ENCODE measurements at regions not wholly inside any gene's neighbourhood (a gene's known extent, or its start where the extent isn't known, plus 50 kb on each side); places are given as distances from the start of the nearest gene placed in this dataset.

DNA sequence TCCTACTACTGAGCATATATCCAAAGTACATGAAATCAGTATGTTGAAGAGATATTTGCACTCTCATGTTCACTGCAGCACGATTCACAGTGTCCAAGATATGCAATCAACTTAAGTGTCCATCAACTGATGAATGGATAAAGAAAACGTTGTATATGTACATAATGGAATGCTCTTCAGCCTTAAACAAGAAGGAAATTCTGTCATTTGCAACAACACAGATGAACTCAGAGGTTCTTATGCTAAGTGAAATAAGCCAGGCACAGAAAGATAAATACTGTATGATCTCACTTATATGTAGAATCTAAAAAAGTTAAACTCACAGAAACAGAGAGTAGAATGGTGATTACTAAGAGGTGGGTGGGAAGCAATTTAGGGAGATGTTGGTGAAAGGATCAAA lies 149.2 kb downstream of the EVA1A start:
- DNase-seq (ENCODE audit: low read depth): no peak
- no peak for TF ChIP-seq POLR2A (IDR thresholded peaks at IDR 0.05; ENCODE audit: extremely low read depth, insufficient read length)
- no peak for TF ChIP-seq MYC (IDR thresholded peaks at IDR 0.05; ENCODE audit: low read depth, low read length)
- TF ChIP-seq, protein P1, sequence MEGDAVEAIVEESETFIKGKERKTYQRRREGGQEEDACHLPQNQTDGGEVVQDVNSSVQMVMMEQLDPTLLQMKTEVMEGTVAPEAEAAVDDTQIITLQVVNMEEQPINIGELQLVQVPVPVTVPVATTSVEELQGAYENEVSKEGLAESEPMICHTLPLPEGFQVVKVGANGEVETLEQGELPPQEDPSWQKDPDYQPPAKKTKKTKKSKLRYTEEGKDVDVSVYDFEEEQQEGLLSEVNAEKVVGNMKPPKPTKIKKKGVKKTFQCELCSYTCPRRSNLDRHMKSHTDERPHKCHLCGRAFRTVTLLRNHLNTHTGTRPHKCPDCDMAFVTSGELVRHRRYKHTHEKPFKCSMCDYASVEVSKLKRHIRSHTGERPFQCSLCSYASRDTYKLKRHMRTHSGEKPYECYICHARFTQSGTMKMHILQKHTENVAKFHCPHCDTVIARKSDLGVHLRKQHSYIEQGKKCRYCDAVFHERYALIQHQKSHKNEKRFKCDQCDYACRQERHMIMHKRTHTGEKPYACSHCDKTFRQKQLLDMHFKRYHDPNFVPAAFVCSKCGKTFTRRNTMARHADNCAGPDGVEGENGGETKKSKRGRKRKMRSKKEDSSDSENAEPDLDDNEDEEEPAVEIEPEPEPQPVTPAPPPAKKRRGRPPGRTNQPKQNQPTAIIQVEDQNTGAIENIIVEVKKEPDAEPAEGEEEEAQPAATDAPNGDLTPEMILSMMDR (IDR thresholded peaks at IDR 0.05; ENCODE audit: low read depth, low read length): no peak
- TF ChIP-seq, protein P2, sequence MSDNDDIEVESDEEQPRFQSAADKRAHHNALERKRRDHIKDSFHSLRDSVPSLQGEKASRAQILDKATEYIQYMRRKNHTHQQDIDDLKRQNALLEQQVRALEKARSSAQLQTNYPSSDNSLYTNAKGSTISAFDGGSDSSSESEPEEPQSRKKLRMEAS (IDR thresholded peaks at IDR 0.05; ENCODE audit: low read depth, low read length): no peak

DNA sequence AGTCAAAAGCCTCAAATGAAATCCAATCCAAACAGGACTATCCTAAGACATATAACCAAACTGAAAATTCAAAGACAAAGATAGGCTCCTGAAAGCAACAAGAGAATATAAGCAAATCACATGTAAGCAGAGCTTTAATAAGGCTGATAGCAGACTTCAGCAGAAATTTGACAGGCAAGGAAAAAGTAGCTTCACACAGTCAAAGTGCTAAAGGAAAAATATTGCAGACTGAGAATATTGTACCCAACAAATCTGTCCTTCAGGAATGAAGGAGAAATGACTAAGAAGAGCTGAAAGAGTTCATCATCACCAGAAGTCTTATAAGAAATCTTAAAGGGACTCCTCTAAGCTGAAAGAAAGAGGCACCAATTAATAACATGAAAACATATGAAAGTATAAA lies 150.0 kb downstream of the EVA1A start:
- H3K4me3 ChIP-seq (ENCODE audit: low read depth, low read length): no peak overlapping the region
- TF ChIP-seq, protein P1 (IDR thresholded peaks at IDR 0.05; ENCODE audit: low read depth, low read length): no peak
- TF ChIP-seq, protein P2 (IDR thresholded peaks at IDR 0.05; ENCODE audit: low read depth, low read length): no peak
- TF ChIP-seq POLR2A (IDR thresholded peaks at IDR 0.05; ENCODE audit: extremely low read depth, insufficient read length): no peak
- no peak for TF ChIP-seq MYC (IDR thresholded peaks at IDR 0.05; ENCODE audit: low read depth, low read length)
- no peak for DNase-seq (ENCODE audit: low read depth)

More for the DNA sequence above, 149.2 kb downstream of the EVA1A start:
- H3K4me3 ChIP-seq (ENCODE audit: low read depth, low read length): no peak overlapping the region

DNA sequence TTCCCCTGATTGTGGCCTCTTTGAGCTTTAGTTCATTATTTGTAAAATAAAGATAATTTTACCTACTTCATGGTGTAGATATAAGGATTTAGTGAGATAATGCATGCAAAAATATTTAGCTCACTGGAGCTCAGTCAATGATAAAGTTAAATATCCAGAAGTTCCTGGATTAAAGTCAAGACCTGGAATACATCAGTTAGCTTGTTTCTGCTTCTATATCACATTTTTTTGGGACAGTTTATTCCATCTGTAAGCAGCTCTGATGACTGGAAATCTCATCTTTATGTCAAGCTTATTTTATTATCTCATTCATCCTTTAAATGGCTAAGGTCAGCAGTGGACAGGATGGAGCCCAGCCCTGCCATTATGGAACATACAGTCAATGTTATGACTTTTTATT lies 152.0 kb downstream of the EVA1A start:
- no peak overlapping the region for H3K4me3 ChIP-seq (ENCODE audit: low read depth, low read length)
- DNase-seq (ENCODE audit: low read depth): no peak
- no peak for TF ChIP-seq POLR2A (IDR thresholded peaks at IDR 0.05; ENCODE audit: extremely low read depth, insufficient read length)
- TF ChIP-seq, protein P2 (IDR thresholded peaks at IDR 0.05; ENCODE audit: low read depth, low read length): no peak
- TF ChIP-seq MYC (IDR thresholded peaks at IDR 0.05; ENCODE audit: low read depth, low read length): no peak
- TF ChIP-seq, protein P1 (IDR thresholded peaks at IDR 0.05; ENCODE audit: low read depth, low read length): no peak

DNA sequence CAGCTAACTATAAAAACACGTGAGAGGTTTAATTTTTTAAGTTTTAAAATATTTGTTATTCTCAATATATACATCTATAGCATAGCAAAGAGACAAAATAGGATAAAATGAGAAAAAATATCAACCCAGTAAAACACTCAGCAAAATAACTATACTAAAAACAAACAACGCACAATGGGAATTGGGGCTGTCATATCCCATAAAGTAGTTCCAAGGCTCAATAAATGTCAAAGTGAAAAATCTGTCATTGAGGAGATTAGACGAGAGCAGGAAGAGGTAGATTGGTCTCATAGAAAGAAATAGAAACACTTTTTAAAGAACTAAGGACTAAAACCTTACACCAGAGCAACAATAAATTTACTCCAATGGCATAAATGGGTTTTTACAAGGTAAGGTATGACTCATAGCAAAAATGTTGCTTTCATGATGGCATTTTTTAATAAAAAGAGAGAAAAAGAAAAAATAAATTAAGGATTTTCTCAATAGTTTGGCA lies 153.7 kb downstream of the EVA1A start:
- TF ChIP-seq, protein P1 (IDR thresholded peaks at IDR 0.05; ENCODE audit: low read depth, low read length): no peak
- TF ChIP-seq, protein P2 (IDR thresholded peaks at IDR 0.05; ENCODE audit: low read depth, low read length): no peak
- TF ChIP-seq MYC (IDR thresholded peaks at IDR 0.05; ENCODE audit: low read depth, low read length) (no peak), POLR2A (IDR thresholded peaks at IDR 0.05; ENCODE audit: extremely low read depth, insufficient read length) (no peak)
- no peak overlapping the region for H3K4me3 ChIP-seq (ENCODE audit: low read depth, low read length)
- DNase-seq (ENCODE audit: low read depth): no peak

DNA sequence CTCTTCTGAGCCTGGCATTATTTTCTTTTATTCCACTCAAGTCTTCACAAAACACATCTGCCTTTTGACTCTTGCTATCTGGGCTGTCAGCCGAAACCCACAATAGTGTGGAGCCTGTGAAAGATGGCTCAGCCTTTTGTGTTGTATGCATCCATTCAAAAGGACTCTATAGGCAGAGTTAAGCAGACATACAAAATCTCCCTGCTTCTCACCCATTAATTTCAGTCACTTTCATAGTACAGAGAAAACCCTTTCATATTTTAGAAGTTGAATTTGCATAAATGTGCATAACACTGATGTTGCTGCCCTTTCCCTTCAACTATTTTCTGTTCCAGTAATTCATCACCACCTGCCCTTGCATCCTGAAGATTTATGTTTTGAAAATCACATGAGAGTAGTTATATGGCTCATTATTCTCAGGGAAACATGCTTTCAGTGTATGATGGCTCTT lies 154.6 kb downstream of the EVA1A start:
- TF ChIP-seq, protein P1 (IDR thresholded peaks at IDR 0.05; ENCODE audit: low read depth, low read length): no peak
- TF ChIP-seq POLR2A (IDR thresholded peaks at IDR 0.05; ENCODE audit: extremely low read depth, insufficient read length) (no peak), MYC (IDR thresholded peaks at IDR 0.05; ENCODE audit: low read depth, low read length) (no peak)
- TF ChIP-seq, protein P2 (IDR thresholded peaks at IDR 0.05; ENCODE audit: low read depth, low read length): no peak
- no peak overlapping the region for H3K4me3 ChIP-seq (ENCODE audit: low read depth, low read length)
- no peak for DNase-seq (ENCODE audit: low read depth)
